HCT116 (cell line): ENCODE measurements at regions not wholly inside any gene's neighbourhood (a gene's known extent, or its start where the extent isn't known, plus 50 kb on each side); places are given as distances from the start of the nearest gene placed in this dataset.

ENCODE experiments used
- ATAC-seq: fragments of 200-7000 bp; cut with Tn5 transposase; 2 replicates; pipeline ENCODE4 v1.9.1; 2020; ENCODE audit warnings: mild to moderate bottlenecking, moderate library complexity
- BruUV-seq: library from RNA; stranded (reverse); fragments of 400-500 nt; replicated peaks from 2 replicates; lab custom pipeline; 2021; lab: Mats Ljungman, UMichigan
- CTCF ChIA-PET: fragments of 300-600 bp; sonication (Branson Sonifier 250); formaldehyde crosslinking; loops from one replicate; lab custom pipeline; 2021; ENCODE audit warnings: antibody characterized with exemption; lab: Charles Lee
- POLR2A ChIA-PET: fragments of 300-600, 350-600 bp; sonication (Branson Sonifier 250); formaldehyde crosslinking; loops from one replicate; lab custom pipeline; 2021; ENCODE audit warnings: antibody characterized with exemption; lab: Charles Lee
- RAD21 ChIA-PET, 2 experiments: fragments of 300-600 bp; sonication (Branson Sonifier 250); formaldehyde crosslinking; loops; one replicate each; lab custom pipeline; 2023; ENCODE audit warnings: low total read pairs in 2 of 2; ENCODE audit not compliant: uncharacterized antibody in 2 of 2, unreplicated experiment in 2 of 2, low non-redundant PET in 1 of 2; lab: Charles Lee
- DNase-seq: peaks from one replicate; pipeline ENCODE4 v3.0.0-alpha.2; 2010; ENCODE audit warnings: low read depth, low spot score
- H2AFZ ChIP-seq: fragments of 200-600 bp; shearing (Covaris generic), sonication (generic); 2 replicates; pipeline ENCODE4 v1.6.1; 2017; ENCODE audit warnings: low read depth, mixed run types, mixed read lengths, antibody characterized with exemption, low read length; ENCODE audit not compliant: poor library complexity, severe bottlenecking
- H3K27ac ChIP-seq: 2 replicates; pipeline ENCODE4 v1.5.1; 2012; ENCODE audit warnings: low read depth, low read length
- H3K27me3 ChIP-seq: fragments of 200-600 bp; sonication (generic); 2 replicates; pipeline ENCODE4 v1.6.1; 2016; ENCODE audit warnings: mixed run types, low read length, mixed read lengths; ENCODE audit not compliant: insufficient read depth
- H3K36me3 ChIP-seq, 2 experiments: fragments of 200-500 bp in 1 of 2; fragments of 200-600 bp in 1 of 2; sonication (Bioruptor generic) in 1 of 2; sonication (generic) in 1 of 2; 2 replicates each; pipeline versions ENCODE4 v1.5.1 to v1.6.1; 2014 to 2016; ENCODE audit warnings: low read length in 2 of 2, inconsistent platforms in 1 of 2, mixed read lengths in 1 of 2, mixed run types in 1 of 2; ENCODE audit not compliant: insufficient read depth in 2 of 2, control insufficient read depth in 1 of 2
- H3K4me1 ChIP-seq, 2 experiments: fragments of 200-600 bp in 1 of 2; sonication (generic) in 1 of 2; 2 replicates each; pipeline versions ENCODE4 v1.5.1 to v1.6.1; 2012 to 2017; ENCODE audit warnings: low read length in 2 of 2, inconsistent platforms in 1 of 2, mild to moderate bottlenecking in 1 of 2, mixed read lengths in 1 of 2, mixed run types in 1 of 2, moderate library complexity in 1 of 2; ENCODE audit not compliant: insufficient read depth in 2 of 2, control insufficient read depth in 1 of 2
- H3K4me2 ChIP-seq: fragments of 200-600 bp; sonication (generic); 2 replicates; pipeline ENCODE4 v1.6.1; 2017; ENCODE audit warnings: mixed run types, low read length, mixed read lengths
- H3K4me3 ChIP-seq, 2 experiments: fragments of 200-600 bp in 1 of 2; sonication (generic) in 1 of 2; replicated peaks in 1 of 2; 2 replicates each; pipeline ENCODE4 v1.5.1; 2011 to 2016; ENCODE audit warnings: low read length in 2 of 2, control low read depth in 1 of 2, low read depth in 1 of 2, mild to moderate bottlenecking in 1 of 2, mixed read lengths in 1 of 2, mixed run types in 1 of 2
- H3K79me2 ChIP-seq: fragments of 200-600 bp; sonication (generic); 2 replicates; pipeline ENCODE4 v1.6.1; 2017; ENCODE audit warnings: mild to moderate bottlenecking, mixed run types, low read length, moderate library complexity, mixed read lengths; ENCODE audit not compliant: insufficient read depth
- H3K9ac ChIP-seq: fragments of 200-600 bp; sonication (generic); 2 replicates; pipeline ENCODE4 v1.6.1; 2016; ENCODE audit warnings: low read length, mixed read lengths
- H3K9me2 ChIP-seq: fragments of 200-600 bp; sonication (generic), shearing (Covaris generic); 2 replicates; pipeline ENCODE4 v1.6.1; 2017; ENCODE audit warnings: mixed run types, mild to moderate bottlenecking, moderate library complexity; ENCODE audit not compliant: insufficient read depth
- H3K9me3 ChIP-seq, 2 experiments: fragments of 200-500 bp in 1 of 2; fragments of 200-600 bp in 1 of 2; sonication (Bioruptor generic) in 1 of 2; sonication (generic) in 1 of 2; 2 replicates each; pipeline ENCODE4 v1.6.1; 2014 to 2017; ENCODE audit warnings: low read length in 2 of 2, mixed read lengths in 2 of 2, inconsistent platforms in 1 of 2, low read depth in 1 of 2, mild to moderate bottlenecking in 1 of 2, mixed run types in 1 of 2, moderate library complexity in 1 of 2; ENCODE audit not compliant: control insufficient read depth in 1 of 2, insufficient read depth in 1 of 2
- H4K20me1 ChIP-seq: fragments of 200-600 bp; sonication (generic), shearing (Covaris generic); 2 replicates; pipeline ENCODE4 v1.6.1; 2017; ENCODE audit warnings: mixed run types, mild to moderate bottlenecking, moderate library complexity; ENCODE audit not compliant: insufficient read depth
- RAD21 ChIP-seq: IDR thresholded peaks from 2 replicates; pipeline ENCODE4 v1.6.1; 2012; ENCODE audit warnings: low read depth, mild to moderate bottlenecking
- SIN3A ChIP-seq: IDR thresholded peaks from 2 replicates; pipeline ENCODE4 v1.6.1; 2012; ENCODE audit warnings: low read depth
- TCF7L2 ChIP-seq: IDR thresholded peaks from 2 replicates; pipeline ENCODE4 v1.7.0; 2011; ENCODE audit warnings: borderline replicate concordance, inconsistent platforms; ENCODE audit not compliant: insufficient read depth, insufficient read length; ENCODE audit errors: extremely low read depth
- ZFX ChIP-seq: fragments of 450-650 bp; IDR thresholded peaks from 2 replicates; pipeline ENCODE4 v1.6.1; 2017
- ZNF274 ChIP-seq: fragments of 200-500 bp; sonication (Bioruptor generic); IDR thresholded peaks from 2 replicates; pipeline ENCODE4 v1.6.1; 2014; ENCODE audit warnings: mild to moderate bottlenecking, low read depth, low read length, inconsistent platforms
- intact Hi-C: fragments of 100-400 bp; cut with micrococcal nuclease; formaldehyde crosslinking; loops from 2 replicates; pipeline ENCODE4 v1.10.0; 2022
- TF ChIP-seq, protein P1 (sequence below): IDR thresholded peaks from 2 replicates; pipeline ENCODE4 v1.6.1; 2012
- TF ChIP-seq, protein P2 (sequence below): IDR thresholded peaks from 2 replicates; pipeline ENCODE4 v1.6.1; 2012; ENCODE audit warnings: low read depth
- TF ChIP-seq, protein P3 (sequence below), 3 experiments: fragments of 200-600 bp in 1 of 3; sonication (generic) in 1 of 3; IDR thresholded peaks in 2 of 3; conservative IDR thresholded peaks in 1 of 3; 2 replicates each; pipeline ENCODE4 v1.5.1; 2012 to 2017; ENCODE audit warnings: low read depth in 2 of 3, low read length in 2 of 3, antibody characterized with exemption in 1 of 3, borderline replicate concordance in 1 of 3, control low read depth in 1 of 3, mild to moderate bottlenecking in 1 of 3, mixed read lengths in 1 of 3, mixed run types in 1 of 3, moderate library complexity in 1 of 3; ENCODE audit not compliant: insufficient read depth in 1 of 3

- TF ChIP-seq ZNF274 (no peak), ZFX (no peak)
- TF ChIP-seq, protein P1, sequence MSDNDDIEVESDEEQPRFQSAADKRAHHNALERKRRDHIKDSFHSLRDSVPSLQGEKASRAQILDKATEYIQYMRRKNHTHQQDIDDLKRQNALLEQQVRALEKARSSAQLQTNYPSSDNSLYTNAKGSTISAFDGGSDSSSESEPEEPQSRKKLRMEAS = no peak
- TF ChIP-seq, protein P2, sequence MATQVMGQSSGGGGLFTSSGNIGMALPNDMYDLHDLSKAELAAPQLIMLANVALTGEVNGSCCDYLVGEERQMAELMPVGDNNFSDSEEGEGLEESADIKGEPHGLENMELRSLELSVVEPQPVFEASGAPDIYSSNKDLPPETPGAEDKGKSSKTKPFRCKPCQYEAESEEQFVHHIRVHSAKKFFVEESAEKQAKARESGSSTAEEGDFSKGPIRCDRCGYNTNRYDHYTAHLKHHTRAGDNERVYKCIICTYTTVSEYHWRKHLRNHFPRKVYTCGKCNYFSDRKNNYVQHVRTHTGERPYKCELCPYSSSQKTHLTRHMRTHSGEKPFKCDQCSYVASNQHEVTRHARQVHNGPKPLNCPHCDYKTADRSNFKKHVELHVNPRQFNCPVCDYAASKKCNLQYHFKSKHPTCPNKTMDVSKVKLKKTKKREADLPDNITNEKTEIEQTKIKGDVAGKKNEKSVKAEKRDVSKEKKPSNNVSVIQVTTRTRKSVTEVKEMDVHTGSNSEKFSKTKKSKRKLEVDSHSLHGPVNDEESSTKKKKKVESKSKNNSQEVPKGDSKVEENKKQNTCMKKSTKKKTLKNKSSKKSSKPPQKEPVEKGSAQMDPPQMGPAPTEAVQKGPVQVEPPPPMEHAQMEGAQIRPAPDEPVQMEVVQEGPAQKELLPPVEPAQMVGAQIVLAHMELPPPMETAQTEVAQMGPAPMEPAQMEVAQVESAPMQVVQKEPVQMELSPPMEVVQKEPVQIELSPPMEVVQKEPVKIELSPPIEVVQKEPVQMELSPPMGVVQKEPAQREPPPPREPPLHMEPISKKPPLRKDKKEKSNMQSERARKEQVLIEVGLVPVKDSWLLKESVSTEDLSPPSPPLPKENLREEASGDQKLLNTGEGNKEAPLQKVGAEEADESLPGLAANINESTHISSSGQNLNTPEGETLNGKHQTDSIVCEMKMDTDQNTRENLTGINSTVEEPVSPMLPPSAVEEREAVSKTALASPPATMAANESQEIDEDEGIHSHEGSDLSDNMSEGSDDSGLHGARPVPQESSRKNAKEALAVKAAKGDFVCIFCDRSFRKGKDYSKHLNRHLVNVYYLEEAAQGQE = no peak
- TF ChIP-seq, all 23 proteins: peak for 0
Observed at GRCh38 chr2:221323513-221323912, 248.6 kb downstream of the EPHA4 start (continued).

GRCh38 chr2:221330436-221330835, 241.7 kb downstream of the EPHA4 start:
- RAD21 ChIA-PET = no interaction called here
- Histone ChIP-seq H2AFZ (no peak overlapping the region), H3K27me3 (peaks cover 11% of the 10 kb centered on the region; the same call in 1 of the 2 replicates), H3K79me2 (no peaks in the 10 kb centered on the region), H3K4me3 (no peak overlapping the region), H3K4me1 (no peaks in the 10 kb centered on the region), H4K20me1 (no peaks in the 10 kb centered on the region), H3K27ac (no peak overlapping the region), H3K36me3 (no peaks in the 10 kb centered on the region), H3K9me3 (no peaks in the 10 kb centered on the region), H3K9me2 (no peaks in the 10 kb centered on the region), H3K9ac (no peak overlapping the region), H3K4me2 (no peak overlapping the region)
- intact Hi-C loops = no loop called here
- ATAC-seq (no peak), DNase-seq (no peak)
- POLR2A ChIA-PET = no interaction called here
- TF ChIP-seq, protein P3, sequence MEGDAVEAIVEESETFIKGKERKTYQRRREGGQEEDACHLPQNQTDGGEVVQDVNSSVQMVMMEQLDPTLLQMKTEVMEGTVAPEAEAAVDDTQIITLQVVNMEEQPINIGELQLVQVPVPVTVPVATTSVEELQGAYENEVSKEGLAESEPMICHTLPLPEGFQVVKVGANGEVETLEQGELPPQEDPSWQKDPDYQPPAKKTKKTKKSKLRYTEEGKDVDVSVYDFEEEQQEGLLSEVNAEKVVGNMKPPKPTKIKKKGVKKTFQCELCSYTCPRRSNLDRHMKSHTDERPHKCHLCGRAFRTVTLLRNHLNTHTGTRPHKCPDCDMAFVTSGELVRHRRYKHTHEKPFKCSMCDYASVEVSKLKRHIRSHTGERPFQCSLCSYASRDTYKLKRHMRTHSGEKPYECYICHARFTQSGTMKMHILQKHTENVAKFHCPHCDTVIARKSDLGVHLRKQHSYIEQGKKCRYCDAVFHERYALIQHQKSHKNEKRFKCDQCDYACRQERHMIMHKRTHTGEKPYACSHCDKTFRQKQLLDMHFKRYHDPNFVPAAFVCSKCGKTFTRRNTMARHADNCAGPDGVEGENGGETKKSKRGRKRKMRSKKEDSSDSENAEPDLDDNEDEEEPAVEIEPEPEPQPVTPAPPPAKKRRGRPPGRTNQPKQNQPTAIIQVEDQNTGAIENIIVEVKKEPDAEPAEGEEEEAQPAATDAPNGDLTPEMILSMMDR (IDR thresholded peaks at IDR 0.05 in 2 of 3, conservative IDR thresholded peaks at IDR 0.05 in 1 of 3; ENCODE audit: borderline replicate concordance in 1 of 3, insufficient read depth in 1 of 3, low read depth in 2 of 3, low read length in 2 of 3) = no peak
- TF ChIP-seq, protein P2 = no peak
- TF ChIP-seq ZFX (no peak), SIN3A (no peak), TCF7L2 (no peak), RAD21 (no peak)
- no TSS peak for BruUV-seq
- CTCF ChIA-PET = no interaction called here
